HG03095 (cell line): ENCODE measurements at regions not wholly inside any gene's neighbourhood (a gene's known extent, or its start where the extent isn't known, plus 50 kb on each side); places are given as distances from the start of the nearest gene placed in this dataset.

ENCODE experiments used
- ATAC-seq: cut with Tn5 transposase; IDR thresholded peaks from one replicate; pipeline ENCODE4 v1.9.1; 2021; ENCODE audit warnings: moderate library complexity; ENCODE audit not compliant: unreplicated experiment

GRCh38 chr5:28009576-28009975 is 971.2 kb upstream of the CDH9 start:
- no peak for ATAC-seq

DNA sequence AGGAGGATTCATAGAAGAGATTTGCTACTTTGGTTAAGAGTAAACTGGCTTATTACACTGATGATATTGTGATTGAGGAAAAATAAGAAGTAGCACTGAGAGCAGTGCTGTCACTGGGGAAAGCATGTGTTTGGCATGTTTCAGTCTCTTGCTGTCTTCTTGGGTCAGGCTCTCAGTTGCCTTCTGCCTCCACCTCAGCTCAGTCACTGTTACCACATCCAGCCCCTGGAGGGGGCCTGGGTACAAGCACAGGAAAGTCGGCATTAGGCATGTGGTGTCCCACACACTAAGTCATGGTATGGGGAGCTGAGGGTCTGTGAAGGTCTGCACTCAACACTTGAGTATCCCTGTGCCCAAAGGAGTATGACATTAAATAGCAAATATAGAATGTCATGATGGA is 958.3 kb upstream of the CDH9 start:
- no peak for ATAC-seq

- ATAC-seq: no peak
Measured at GRCh38 chr5:27995867-27996266, 957.5 kb upstream of the CDH9 start.

GRCh38 chr5:27978322-27978721 is 939.9 kb upstream of the CDH9 start:
- ATAC-seq: no peak

DNA sequence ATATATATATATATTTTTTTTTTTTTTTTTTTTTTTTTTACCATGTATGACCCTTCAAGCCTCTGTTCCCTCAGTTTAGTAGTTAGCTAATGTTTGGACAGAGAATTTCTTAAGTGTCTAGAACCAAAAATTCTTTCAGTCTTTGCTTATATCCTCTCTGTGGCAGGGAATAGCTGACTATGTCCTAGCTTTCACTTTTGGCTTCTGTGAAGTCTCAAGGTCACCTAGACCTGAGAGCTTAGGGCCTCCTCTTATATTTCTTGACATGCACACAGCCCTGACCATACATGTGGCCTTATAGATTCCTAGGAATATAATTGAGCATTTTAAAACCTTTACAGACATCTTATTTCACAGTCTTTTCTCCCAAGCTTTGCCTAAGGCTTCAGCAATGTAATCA is 930.8 kb upstream of the CDH9 start:
- no peak for ATAC-seq

DNA sequence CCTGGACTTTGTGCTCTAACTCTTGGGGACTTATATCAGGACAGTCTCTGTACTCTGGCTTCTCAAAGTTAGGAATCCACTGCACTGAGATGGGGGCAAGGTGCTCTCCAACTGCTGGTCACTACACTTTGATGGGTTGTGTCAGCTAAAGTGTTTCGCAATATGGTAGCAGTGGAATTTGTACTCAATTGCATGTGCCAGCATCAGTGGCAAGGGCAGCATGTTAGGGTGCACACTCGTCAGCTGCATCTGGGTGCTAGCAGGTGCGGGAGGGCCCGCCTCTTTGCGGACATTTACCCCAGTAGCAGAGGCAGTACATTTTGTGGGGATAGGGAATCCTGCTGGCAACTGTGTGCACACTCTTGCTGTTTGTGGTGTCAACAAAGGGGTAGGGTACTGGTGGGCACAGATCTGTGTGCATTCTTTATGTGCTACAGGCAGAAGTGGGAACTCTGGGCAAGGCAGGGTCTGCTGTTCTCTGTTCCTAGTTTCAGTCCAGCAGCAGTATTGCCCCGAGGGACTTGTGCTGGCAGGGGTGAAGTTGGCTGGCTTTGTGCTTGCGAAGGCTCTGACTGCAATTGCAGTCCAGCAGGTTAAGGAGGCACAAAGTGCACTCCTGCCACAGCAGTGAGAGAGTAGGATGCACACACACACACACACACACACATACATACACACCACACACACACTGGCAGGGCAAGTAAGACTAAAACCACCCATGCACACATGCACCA is 924.8 kb upstream of the CDH9 start:
- no peak for ATAC-seq

DNA sequence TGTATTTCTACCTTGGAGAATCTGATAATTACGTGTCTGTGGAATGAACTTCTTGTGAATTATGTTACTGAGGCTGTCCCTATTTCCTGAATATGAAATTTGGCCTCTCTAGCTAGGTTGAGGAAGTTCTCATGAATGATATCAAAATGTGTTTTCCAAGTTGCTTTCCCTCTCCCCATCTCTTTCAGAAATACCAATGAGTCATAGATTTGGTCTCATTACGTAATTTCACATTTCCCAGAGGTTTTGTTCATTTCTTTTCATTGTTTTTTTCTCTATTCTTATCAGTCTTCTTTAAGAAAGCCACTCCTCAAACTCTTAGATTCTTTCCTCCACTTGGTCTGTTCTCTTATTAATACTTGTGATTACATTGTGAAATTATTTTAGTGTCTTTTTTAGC is 923.8 kb upstream of the CDH9 start:
- no peak for ATAC-seq

- ATAC-seq: no peak
Measured at GRCh38 chr5:27947088-27947487, 908.7 kb upstream of the CDH9 start.

- no peak for ATAC-seq
Measured at GRCh38 chr5:27944471-27944870, 906.1 kb upstream of the CDH9 start.

GRCh38 chr5:27938989-27939388 is 900.6 kb upstream of the CDH9 start:
- ATAC-seq: no peak

GRCh38 chr5:27928060-27928459 is 889.7 kb upstream of the CDH9 start:
- ATAC-seq: no peak

- no peak for ATAC-seq
Measured at GRCh38 chr5:27911216-27911615, 872.8 kb upstream of the CDH9 start.

- ATAC-seq: no peak
Measured at GRCh38 chr5:27908341-27908740, 870.0 kb upstream of the CDH9 start.

DNA sequence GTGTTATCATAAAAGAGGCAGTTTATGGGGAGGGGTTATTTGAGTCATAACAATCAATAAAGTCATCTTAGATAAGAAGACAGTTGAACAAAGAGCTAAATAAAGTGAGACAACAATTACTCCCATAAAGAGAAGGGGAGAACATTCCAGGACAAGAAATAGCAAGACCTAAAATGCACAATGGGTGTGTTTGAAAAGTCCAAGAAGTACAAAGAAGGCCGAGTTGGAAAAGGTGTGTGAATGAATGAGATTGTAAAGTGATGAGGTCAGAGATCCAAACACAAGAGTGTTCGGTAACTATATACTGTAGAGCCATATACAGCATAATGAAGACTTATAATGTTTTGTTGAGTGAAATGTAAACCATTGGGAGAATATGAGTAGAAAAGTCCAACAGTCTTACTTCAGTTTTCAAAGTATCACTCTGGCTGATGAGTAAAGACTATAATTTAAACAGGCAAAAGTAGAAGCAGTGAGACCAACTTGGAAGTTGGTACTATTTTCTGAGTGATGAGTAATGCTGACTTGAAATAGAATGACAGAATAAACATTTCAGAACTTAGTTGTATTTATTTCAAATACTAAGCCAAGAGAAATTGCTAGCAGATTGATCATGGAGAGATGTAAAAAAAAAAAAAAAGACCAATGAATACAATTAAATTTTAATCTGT is 868.7 kb upstream of the CDH9 start:
- ATAC-seq: no peak

- no peak for ATAC-seq
Measured at GRCh38 chr5:27906481-27906880, 868.1 kb upstream of the CDH9 start.

DNA sequence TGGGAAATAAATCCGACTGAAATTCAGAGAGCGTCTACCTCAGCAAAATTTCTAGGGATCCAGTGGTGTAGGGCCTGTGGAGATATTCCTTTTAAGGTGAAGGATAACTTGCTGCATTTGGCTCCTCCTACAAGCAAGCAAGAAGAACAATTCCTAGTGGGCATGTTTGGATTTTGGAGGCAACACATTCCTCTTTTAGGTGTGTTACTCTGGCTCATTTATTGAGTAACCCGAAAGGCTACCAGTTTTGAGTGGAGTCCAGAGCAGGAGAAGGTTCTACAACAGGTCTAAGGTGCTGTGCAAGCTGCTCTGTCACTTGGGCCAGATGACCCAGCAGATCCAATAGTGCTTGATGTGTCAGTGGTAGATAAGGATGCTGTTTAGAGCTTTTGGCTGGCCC is 862.4 kb upstream of the CDH9 start:
- no peak for ATAC-seq

GRCh38 chr5:27876071-27876470 is 837.7 kb upstream of the CDH9 start:
- no peak for ATAC-seq

DNA sequence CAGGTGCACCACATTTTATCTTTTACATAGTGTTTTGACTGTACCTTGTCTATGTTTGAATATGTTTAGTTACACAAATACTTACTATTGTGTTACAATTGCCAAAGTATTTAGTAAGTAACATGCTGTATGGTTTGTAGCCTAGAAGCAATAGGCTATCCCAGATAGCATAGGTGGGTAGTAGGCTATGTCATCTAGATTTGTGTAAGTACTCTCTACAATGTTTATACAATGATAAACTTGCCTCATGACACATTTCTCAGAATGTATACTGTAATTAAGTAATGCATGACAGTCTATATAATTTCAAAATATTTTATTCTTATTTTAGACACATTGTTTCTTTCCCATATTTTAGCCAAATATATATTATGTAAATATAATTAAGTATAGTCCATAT is 836.8 kb upstream of the CDH9 start:
- ATAC-seq: no peak

GRCh38 chr5:27868292-27868691 is 829.9 kb upstream of the CDH9 start:
- no peak for ATAC-seq

DNA sequence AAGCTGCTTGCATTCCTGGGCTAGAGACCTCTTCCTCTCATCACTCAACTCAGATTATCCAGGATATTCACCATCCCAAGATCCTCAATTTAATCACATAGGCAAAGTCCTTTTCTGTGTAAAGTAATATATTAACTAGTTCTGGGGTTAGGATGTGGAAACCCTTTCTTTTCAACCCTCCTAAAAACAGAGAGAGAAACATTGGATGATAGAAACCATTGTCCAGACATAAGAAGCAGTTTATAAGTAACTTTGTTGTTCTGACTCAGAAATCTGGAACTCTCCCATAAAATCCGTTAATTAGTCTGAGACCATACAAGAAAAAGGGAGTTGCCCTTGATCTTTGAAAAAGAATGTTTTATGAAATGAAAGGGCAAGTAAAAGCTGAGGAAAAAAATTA is 817.1 kb upstream of the CDH9 start:
- ATAC-seq: no peak

- no peak for ATAC-seq
Measured at GRCh38 chr5:27854243-27854852, 816.0 kb upstream of the CDH9 start.

GRCh38 chr5:27845248-27845647 is 806.9 kb upstream of the CDH9 start:
- ATAC-seq: no peak
